Neural cell (in vitro differentiated cells): ENCODE measurements at regions not wholly inside any gene's neighbourhood (a gene's known extent, or its start where the extent isn't known, plus 50 kb on each side); places are given as distances from the start of the nearest gene placed in this dataset.

Experiments
- H2AFZ ChIP-seq: fragments of 200-600, 300-800 bp; sonication (generic), shearing (Covaris generic); 2 replicates; pipeline ENCODE4 v1.6.0; 2014; ENCODE audit warnings: low read depth, mild to moderate bottlenecking, antibody characterized with exemption, low read length, moderate library complexity
- H3F3A ChIP-seq: fragments of 200-600 bp; shearing (Covaris generic); 2 replicates; pipeline ENCODE4 v1.6.1; 2016; ENCODE audit warnings: mild to moderate bottlenecking, moderate library complexity, mixed read lengths, antibody characterized with exemption, low read length; ENCODE audit not compliant: insufficient read depth, poor library complexity, severe bottlenecking
- H3K27ac ChIP-seq: fragments of 200-600, 300-800 bp; sonication (generic), shearing (Covaris generic); 2 replicates; pipeline ENCODE4 v1.5.1; 2014; ENCODE audit warnings: mild to moderate bottlenecking, low read length, moderate library complexity
- H3K27me3 ChIP-seq: fragments of 300-800, 200-600 bp; sonication (generic), shearing (Covaris generic); 2 replicates; pipeline ENCODE4 v1.6.0; 2014; ENCODE audit warnings: mild to moderate bottlenecking, low read depth, low read length, moderate library complexity; ENCODE audit not compliant: insufficient read depth
- H3K36me3 ChIP-seq: fragments of 300-800, 200-600 bp; sonication (generic), shearing (Covaris generic); 2 replicates; pipeline ENCODE4 v1.5.1; 2014; ENCODE audit warnings: mild to moderate bottlenecking, antibody characterized with exemption, low read length, moderate library complexity; ENCODE audit not compliant: insufficient read depth
- H3K4me2 ChIP-seq: fragments of 300-800, 200-600 bp; sonication (generic), shearing (Covaris generic); 2 replicates; pipeline ENCODE4 v1.6.0; 2014; ENCODE audit warnings: mild to moderate bottlenecking, low read length
- H3K4me3 ChIP-seq: fragments of 300-800, 200-600 bp; sonication (generic), shearing (Covaris generic); 2 replicates; pipeline ENCODE4 v1.5.1; 2014; ENCODE audit warnings: mild to moderate bottlenecking, low read length, moderate library complexity
- H3K79me2 ChIP-seq: fragments of 200-600 bp; shearing (Covaris generic); replicated peaks from 2 replicates; pipeline ENCODE4 v1.6.0; 2014; ENCODE audit warnings: mild to moderate bottlenecking, low read length, moderate library complexity; ENCODE audit not compliant: insufficient read depth
- H3K9ac ChIP-seq: fragments of 300-800, 200-600 bp; sonication (generic), shearing (Covaris generic); 2 replicates; pipeline ENCODE4 v1.6.1; 2016; ENCODE audit warnings: mild to moderate bottlenecking, low read length, mixed read lengths
- H3K9me2 ChIP-seq: fragments of 200-600 bp; shearing (Covaris generic); 2 replicates; pipeline ENCODE4 v1.6.1; 2016; ENCODE audit warnings: mild to moderate bottlenecking, low read length, mixed read lengths; ENCODE audit not compliant: insufficient read depth
- H3K9me3 ChIP-seq: fragments of 200-600, 300-800 bp; sonication (generic), shearing (Covaris generic); 2 replicates; pipeline ENCODE4 v1.6.1; 2016; ENCODE audit warnings: mild to moderate bottlenecking, mixed run types, low read length, moderate library complexity, mixed read lengths
- H4K20me1 ChIP-seq: fragments of 200-600 bp; shearing (Covaris generic); 2 replicates; pipeline ENCODE4 v1.6.1; 2016; ENCODE audit warnings: mild to moderate bottlenecking, mixed run types; ENCODE audit not compliant: insufficient read depth
- EP300 ChIP-seq: fragments of 450-650 bp; conservative IDR thresholded peaks from 2 replicates; pipeline ENCODE4 v1.6.1; 2014; ENCODE audit warnings: antibody characterized with exemption, mild to moderate bottlenecking, moderate library complexity; ENCODE audit not compliant: poor library complexity, severe bottlenecking
- EZH2 ChIP-seq: fragments of 200-600, 300-800 bp; shearing (Covaris generic), sonication (generic); IDR thresholded peaks from 2 replicates; pipeline ENCODE4 v1.6.1; 2014; ENCODE audit warnings: antibody characterized with exemption, low read length, borderline replicate concordance, mild to moderate bottlenecking; ENCODE audit not compliant: insufficient read depth, poor library complexity, severe bottlenecking
- MXI1 ChIP-seq: fragments of 450-650 bp; conservative IDR thresholded peaks from 2 replicates; pipeline ENCODE4 v1.6.1; 2014; ENCODE audit warnings: antibody characterized with exemption, mild to moderate bottlenecking; ENCODE audit not compliant: poor library complexity, severe bottlenecking
- POLR2AphosphoS5 ChIP-seq: IDR thresholded peaks from 2 replicates; pipeline ENCODE4 v1.6.1; 2012
- RAD21 ChIP-seq: fragments of 450-650 bp; conservative IDR thresholded peaks from 2 replicates; pipeline ENCODE4 v1.6.1; 2014; ENCODE audit warnings: antibody characterized with exemption, mild to moderate bottlenecking, moderate library complexity
- SMC3 ChIP-seq: fragments of 450-650 bp; conservative IDR thresholded peaks from 2 replicates; pipeline ENCODE4 v1.6.1; 2014; ENCODE audit warnings: antibody characterized with exemption, mild to moderate bottlenecking, moderate library complexity; ENCODE audit not compliant: poor library complexity
- TAF1 ChIP-seq: IDR thresholded peaks from 2 replicates; pipeline ENCODE4 v1.6.1; 2012; ENCODE audit warnings: low read depth
- TF ChIP-seq, protein P1 (sequence below): fragments of 450-650 bp; IDR thresholded peaks from 2 replicates; pipeline ENCODE4 v1.5.1; 2014; ENCODE audit warnings: antibody characterized with exemption, mild to moderate bottlenecking, moderate library complexity; ENCODE audit not compliant: poor library complexity, severe bottlenecking
- TF ChIP-seq, protein P2 (sequence below): IDR thresholded peaks from 2 replicates; pipeline ENCODE4 v1.6.1; 2012; ENCODE audit warnings: borderline replicate concordance

DNA sequence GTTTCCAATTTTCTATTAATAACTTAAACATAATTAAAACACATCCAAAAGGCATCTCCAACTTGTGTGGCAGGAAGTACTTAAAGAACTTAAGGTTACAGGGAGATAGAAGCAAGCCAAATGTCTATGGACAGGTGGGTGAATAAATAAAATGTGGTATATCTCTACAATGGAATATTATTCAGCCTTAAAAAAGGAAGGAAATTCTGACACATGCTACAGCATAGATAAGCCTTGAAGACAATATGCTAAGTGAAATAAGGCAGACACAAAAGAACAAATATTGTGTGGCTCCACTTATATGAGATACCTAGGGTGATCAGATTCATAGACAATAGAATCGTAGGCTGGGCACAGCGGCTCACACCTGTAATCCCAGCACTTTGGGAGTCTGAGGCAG is 109.6 kb downstream of the WT1 start:
- H3K79me2 ChIP-seq = no peaks in the 10 kb centered on the region
- TF ChIP-seq, protein P1, sequence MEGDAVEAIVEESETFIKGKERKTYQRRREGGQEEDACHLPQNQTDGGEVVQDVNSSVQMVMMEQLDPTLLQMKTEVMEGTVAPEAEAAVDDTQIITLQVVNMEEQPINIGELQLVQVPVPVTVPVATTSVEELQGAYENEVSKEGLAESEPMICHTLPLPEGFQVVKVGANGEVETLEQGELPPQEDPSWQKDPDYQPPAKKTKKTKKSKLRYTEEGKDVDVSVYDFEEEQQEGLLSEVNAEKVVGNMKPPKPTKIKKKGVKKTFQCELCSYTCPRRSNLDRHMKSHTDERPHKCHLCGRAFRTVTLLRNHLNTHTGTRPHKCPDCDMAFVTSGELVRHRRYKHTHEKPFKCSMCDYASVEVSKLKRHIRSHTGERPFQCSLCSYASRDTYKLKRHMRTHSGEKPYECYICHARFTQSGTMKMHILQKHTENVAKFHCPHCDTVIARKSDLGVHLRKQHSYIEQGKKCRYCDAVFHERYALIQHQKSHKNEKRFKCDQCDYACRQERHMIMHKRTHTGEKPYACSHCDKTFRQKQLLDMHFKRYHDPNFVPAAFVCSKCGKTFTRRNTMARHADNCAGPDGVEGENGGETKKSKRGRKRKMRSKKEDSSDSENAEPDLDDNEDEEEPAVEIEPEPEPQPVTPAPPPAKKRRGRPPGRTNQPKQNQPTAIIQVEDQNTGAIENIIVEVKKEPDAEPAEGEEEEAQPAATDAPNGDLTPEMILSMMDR = no peak
- no peak for TF ChIP-seq EZH2
- no peak for TF ChIP-seq RAD21
- TF ChIP-seq POLR2AphosphoS5 = no peak
- no peak for TF ChIP-seq SMC3
- no peaks in the 10 kb centered on the region for H3K9me3 ChIP-seq
- no peak overlapping the region for H3K9ac ChIP-seq
- H2AFZ ChIP-seq = no peak overlapping the region
- H3K27me3 ChIP-seq = no peaks in the 10 kb centered on the region
- no peaks in the 10 kb centered on the region for H3K36me3 ChIP-seq
- no peaks in the 10 kb centered on the region for H4K20me1 ChIP-seq
- no peak overlapping the region for H3K27ac ChIP-seq
- H3K4me3 ChIP-seq = no peak overlapping the region
- H3K4me2 ChIP-seq = no peak overlapping the region
- H3F3A ChIP-seq = no peaks in the 10 kb centered on the region
- no peaks in the 10 kb centered on the region for H3K9me2 ChIP-seq

DNA sequence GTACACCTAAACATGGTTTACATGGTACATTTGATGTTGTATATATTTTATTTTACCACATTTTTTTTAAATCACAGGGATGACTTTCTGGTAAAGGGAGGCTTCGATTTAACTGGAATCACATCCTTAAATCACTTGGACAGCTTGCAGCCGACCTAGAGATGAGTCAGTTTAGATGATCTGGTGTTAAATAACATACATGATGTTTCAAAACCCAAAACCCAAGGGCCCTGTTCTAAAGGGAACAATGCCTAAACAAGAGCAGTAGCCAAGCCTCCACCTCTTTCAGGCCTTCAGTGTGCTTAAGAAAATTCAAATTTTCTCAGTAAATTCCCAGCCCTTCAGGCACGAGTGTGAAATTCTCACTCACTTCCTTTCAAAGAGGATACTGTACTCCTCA is 108.8 kb downstream of the WT1 start:
- Histone ChIP-seq H3K4me2 (no peak overlapping the region), H3K9me3 (no peaks in the 10 kb centered on the region), H3K9ac (no peak overlapping the region), H3K79me2 (no peaks in the 10 kb centered on the region), H3K9me2 (no peaks in the 10 kb centered on the region), H3K27ac (no peak overlapping the region), H3K36me3 (no peaks in the 10 kb centered on the region), H4K20me1 (no peaks in the 10 kb centered on the region), H3K27me3 (no peaks in the 10 kb centered on the region), H3F3A (no peaks in the 10 kb centered on the region), H3K4me3 (no peak overlapping the region), H2AFZ (no peak overlapping the region)
- TF ChIP-seq TAF1 (no peak), POLR2AphosphoS5 (no peak), RAD21 (no peak), SMC3 (no peak), EP300 (no peak), EZH2 (no peak), MXI1 (no peak)
- TF ChIP-seq, protein P2, sequence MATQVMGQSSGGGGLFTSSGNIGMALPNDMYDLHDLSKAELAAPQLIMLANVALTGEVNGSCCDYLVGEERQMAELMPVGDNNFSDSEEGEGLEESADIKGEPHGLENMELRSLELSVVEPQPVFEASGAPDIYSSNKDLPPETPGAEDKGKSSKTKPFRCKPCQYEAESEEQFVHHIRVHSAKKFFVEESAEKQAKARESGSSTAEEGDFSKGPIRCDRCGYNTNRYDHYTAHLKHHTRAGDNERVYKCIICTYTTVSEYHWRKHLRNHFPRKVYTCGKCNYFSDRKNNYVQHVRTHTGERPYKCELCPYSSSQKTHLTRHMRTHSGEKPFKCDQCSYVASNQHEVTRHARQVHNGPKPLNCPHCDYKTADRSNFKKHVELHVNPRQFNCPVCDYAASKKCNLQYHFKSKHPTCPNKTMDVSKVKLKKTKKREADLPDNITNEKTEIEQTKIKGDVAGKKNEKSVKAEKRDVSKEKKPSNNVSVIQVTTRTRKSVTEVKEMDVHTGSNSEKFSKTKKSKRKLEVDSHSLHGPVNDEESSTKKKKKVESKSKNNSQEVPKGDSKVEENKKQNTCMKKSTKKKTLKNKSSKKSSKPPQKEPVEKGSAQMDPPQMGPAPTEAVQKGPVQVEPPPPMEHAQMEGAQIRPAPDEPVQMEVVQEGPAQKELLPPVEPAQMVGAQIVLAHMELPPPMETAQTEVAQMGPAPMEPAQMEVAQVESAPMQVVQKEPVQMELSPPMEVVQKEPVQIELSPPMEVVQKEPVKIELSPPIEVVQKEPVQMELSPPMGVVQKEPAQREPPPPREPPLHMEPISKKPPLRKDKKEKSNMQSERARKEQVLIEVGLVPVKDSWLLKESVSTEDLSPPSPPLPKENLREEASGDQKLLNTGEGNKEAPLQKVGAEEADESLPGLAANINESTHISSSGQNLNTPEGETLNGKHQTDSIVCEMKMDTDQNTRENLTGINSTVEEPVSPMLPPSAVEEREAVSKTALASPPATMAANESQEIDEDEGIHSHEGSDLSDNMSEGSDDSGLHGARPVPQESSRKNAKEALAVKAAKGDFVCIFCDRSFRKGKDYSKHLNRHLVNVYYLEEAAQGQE = no peak
- TF ChIP-seq, protein P1 = no peak
